ENCODE measurements at regions not wholly inside any gene's neighbourhood (a gene's known extent, or its start where the extent isn't known, plus 50 kb on each side); places are given as distances from the start of the nearest gene placed in this dataset.
"Not testable (repeated sequence)": the region's sequence is repeated elsewhere in the genome, so short reads cannot be mapped to it uniquely, and the experiment has no call there.

DNA sequence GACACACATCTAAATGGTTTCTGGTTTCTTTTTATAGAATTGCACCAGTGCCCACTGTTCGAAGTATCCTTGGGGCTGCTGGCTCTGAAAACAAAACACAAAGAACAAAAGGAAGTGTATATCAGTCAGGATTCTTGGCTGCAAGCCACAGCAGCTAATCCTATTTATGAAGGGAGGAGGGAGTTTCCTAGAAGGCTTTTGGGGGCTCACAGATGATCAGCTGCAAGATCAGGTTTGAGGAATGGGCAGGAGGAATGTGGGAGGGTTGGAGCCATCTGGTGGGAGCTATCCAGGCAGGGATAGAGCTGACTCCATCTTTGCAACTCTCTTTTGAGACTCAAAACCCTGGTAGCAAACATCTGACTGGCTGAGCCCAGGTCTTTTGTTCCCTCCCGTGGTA is 118.3 kb upstream of the EEF2KMT start:
- DNase-seq: no peak

DNA sequence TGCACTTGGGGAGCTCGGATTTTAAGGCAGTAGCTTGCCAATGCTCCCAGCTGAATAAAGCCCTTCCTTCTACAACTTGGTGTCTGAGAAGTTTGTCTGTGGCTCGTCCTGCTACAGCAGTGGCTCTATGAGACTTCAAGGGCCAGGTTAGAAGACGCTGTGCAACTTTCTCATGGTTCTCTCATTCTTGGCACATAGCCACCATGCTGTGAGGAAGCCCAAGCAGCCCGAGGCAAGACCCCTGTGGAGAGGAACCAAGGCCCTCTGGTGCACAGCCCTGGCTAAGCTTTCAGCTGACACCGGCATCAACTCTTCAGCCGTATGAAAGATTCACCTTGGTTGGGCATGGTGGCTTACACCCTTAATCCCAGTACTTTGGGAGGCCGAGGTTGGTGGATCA is 116.9 kb upstream of the EEF2KMT start:
- peak; percentile 28 for DNase-seq

DNA sequence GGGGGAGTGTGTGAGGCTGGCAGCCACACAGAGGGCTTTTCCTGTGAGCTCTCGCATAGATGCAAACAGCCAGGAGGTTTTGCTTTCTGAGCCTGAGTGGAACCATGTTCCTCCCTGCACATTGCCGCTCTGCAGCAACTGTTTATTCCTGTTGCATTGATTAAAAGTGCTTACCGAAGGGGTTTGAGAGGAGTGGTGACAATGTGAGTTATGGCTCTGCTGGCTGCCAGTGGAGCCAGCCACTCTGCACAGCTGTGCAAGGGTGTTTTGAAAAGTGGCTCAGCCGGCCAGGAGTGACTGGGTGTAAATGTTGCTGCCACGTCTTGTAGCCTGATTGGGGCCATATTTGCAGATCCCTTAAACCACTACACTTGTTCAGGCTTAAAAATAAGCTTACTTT is 114.9 kb upstream of the EEF2KMT start:
- DNase-seq: not testable (repeated sequence)

DNA sequence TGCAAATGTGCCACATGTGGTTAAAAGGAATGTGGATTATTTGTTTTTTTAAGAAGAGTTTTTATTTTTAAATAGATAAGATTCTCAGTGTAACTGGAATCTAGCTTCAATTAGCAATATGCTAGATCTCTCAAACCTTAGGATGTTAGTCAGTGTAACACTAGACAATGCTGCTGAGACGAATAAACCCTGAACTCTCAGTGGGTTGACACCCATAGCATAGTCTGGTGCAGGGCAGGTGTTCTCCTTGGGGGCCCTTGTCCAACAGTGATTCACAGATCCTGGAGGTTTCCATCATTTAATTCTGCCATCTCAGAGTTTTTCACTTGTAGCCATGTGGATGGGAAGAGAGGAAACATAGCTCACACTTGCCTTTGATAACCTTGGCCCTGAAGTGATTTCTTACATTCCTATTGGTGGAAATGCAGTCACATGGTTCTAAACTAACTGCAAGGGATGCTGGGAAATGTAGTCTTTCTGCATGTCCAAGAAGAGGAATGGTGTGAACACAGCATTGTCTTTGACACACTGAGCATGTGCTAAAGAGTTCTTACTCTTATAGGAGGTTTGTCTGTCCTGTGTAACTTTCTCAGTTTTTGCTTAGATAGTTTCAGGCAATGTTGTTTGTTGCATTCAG is 110.4 kb upstream of the EEF2KMT start:
- DNase-seq: not testable (repeated sequence)

DNA sequence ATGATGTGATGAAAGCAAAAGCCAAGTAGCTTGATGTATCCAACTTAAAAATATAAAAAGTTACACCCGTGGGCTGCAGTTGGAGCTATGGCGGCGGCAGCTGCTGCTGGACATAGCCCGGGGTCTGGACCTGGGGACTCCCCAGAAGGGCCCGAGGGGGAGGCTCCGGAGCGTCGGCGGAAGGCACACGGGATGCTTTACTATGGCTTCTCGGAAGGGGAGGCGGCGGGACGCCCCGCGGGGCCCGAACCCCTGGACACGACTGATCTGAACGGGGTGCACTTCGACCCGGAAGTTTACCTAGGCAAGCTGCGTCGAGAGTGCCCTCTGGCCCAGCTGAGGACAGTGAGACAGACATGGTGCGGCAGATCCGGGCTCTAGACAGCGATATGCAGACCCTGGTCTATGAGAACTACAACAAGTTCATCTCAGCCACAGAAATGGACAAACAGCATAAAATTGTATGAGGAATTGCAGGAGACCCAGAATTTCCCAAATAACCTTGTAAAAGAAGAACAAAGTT is 109.5 kb upstream of the EEF2KMT start:
- DNase-seq: no peak

DNA sequence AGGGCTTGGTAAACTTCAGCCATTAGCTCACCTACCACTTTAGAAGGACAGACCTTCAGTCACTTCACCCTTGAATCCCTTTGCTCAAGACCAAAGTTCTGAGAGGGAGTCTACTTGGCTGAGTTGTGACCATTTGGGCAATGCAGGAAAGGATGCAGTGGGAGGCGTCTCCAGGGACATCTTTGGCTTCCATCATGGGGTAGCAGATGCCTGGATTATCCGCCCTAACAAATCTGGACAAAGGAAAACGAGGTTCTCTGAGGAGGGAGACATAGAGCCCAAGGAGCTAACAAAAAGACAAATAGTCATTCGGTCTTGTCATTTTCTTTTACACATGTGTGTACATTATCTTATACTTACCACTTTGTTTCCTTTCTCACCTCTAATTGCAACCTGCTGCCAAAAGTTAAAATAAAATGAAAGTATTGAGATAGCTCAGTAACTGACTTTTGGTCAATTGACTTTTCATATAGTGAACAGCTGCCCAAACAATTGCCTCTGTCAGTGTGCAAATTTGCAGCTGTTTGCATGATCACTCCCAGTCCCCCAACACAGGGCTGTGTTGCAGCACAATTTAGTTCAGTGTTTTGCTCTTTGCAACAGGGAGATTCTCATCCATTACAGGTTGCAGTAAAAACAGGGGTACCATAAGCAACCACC is 108.9 kb upstream of the EEF2KMT start:
- no peak for DNase-seq

DNA sequence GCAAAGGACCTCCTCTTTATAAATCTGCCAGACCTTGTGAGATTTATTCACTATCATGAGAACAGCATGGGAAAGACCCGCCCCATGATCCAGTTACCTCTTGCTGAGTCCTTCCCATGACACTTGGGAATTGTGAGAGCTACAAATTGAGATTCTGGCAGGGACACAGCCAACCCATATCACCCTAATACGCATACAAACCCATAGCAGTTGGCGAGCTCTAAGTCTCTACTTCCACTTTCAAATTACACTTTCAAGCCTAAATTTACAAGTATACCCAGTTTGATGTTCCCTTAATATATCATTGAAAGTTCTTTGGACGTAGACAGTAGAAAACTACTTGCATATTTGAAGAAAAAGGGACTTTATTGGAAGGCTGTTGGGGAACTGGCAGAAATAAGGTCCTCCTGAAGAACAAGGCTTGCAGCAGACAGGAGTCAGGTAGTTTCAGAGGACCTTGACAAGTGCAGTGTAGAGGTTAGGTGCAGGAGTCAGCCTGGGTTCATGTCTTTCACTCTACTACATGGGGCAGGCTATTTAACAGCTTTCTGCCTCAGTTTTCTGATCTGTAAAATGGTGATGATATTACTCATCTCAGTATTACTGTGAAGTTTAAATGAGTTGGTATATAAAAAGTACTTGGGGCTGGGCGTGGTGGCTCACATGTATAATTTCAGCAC is 107.9 kb upstream of the EEF2KMT start:
- DNase-seq: no peak

DNA sequence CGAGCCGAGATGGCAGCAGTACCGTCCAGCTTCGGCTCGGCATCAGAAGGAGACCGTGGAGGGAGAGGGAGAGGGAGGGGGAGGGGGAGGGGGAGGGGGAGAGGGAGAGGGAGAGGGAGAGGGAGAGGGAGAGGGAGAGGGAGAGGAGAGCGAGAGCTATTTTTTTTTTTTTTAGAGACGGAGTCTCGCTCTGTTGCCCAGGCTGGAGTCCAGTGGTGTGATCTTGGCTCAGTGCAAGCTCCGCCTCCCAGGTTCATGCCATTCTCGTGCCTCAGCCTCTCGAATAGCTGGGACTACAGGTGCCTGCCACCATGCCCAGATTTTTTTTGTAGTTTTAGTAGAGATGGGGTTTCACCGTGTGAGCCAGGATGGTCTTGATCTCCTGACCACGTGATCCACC is 106.1 kb upstream of the EEF2KMT start:
- DNase-seq: peak; percentile 9

DNA sequence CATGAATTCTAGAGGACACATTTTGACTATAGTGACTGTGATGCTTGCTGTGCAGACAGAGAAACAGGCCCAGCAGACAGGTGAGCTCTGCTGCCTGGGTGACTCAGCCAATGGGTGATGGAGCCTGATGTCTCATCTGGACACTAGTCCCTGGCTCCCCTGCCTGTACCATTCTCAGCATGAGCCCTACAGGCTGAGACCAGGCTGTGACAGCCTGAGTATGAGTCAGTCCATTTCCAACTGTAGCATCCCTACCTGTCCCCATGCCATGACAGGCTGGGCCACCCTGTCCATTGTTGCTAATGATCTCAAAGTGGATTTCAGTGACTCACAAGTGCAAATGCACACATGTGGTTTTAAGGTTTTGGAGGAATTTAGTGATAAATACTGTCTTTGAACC is 102.5 kb upstream of the EEF2KMT start:
- DNase-seq: no peak

DNA sequence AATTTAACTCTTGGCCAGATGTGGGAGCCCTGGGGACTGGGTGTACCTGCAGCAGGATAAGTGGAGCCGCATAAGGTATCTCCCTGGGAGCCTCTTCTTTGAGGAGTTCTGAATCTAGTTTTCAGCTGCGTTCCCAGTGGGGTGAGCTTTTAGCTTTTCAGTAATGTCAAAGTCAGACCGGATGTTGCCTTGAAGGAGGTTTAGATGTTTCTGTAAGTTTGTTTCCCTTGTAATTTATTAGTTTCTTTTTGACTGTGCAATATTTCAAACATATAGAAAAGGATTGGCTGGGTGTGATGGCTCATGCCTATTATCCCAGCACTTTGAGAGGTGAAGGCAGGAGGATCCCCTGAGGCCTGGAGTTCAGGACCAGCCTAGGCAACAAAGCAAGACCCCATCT is 98.6 kb upstream of the EEF2KMT start:
- no peak for DNase-seq

DNA sequence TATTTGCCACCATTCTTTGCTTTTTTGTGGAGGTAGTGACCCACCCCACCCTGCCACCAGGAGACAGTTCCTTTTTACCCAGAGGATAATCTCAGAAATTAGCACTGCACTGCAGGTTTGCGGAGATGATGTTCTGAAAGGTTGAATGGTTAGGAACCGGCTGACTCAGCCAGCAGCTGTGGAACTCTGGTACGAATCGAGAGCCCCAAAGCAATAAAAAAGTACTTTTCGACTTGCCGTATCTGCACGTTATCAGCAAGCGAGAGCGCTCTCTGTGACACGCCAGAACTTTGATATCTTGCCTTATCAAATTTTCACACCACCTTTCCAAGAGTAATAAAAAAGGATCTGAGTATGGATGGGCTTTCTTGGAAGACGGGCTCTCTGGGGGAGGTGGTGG is 96.3 kb upstream of the EEF2KMT start:
- DNase-seq: no peak

DNA sequence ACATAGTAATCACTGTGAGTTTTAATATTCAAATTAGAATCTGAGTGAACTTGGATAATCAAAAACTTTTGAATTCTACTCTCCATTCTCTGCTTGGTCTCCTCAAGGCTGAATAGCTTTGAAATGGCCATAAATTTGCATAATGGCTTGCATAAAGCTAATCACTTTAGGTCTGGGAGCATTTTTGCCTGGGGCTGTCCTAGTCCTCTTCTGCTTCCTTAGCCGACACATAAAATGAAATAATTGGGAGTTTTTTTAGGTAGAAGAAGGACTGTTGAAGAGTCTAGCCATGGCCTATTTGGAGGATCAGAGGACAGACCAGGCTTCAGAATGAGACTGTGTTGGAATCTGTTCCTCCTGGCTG is 91.4 kb upstream of the EEF2KMT start:
- DNase-seq: no peak

DNA sequence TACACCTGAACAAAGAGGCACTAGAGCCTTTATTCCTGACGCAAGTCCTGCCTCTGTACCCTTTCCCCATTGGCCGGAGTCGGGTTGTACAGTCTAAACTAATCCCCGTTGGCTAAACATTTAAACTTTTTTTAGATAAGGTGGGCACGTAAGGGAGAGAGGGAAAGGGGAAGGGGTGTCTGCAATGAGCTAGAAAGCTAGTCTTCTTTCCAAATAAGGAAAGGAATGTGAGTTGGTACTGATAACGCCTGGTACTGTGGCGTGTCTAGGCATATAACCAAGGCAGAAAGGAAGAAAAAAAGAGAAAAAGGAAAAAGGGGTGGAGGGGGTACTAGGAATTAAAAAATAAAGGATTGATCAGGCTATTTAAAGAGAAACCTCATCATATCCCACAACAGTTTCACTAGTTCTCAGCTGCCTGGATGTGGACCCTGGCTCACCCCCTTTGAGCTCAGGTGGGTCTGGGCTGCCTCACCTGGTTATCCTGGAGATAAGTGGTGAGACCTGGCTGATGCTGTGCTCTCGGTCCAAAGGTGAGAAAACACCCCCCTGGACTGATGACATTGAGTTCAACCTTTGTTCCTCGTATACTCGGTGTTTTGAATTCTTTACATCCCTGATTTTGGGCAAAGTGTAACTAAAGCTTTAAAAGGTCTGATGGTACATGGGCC is 90.9 kb upstream of the EEF2KMT start:
- DNase-seq: no peak

DNA sequence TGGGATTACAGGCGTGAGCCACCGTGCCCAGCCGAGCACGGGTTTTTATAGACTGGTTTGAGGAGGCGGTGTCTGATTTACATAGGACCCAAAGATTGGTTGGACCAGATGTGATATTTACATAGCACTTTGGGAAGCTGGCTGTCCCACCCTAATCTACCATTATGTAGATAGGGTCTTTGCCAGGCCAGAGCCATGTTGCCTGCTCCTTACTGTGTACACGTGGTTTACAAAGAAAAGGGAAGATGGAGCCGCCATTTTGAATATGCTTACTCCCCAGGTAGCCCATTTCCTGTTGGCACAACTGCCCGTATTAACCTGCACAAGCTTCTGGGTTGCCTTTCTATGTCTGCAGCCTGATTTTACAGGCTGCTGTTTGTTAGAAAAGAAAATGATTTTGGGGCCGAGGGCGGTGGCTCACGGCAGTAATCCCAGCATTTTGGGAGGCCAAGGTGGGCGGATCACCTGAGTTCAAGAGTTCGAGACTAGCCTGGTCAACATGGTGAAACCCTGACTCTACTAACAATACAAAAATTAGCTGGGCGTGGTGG is 89.9 kb upstream of the EEF2KMT start:
- DNase-seq: no peak

DNA sequence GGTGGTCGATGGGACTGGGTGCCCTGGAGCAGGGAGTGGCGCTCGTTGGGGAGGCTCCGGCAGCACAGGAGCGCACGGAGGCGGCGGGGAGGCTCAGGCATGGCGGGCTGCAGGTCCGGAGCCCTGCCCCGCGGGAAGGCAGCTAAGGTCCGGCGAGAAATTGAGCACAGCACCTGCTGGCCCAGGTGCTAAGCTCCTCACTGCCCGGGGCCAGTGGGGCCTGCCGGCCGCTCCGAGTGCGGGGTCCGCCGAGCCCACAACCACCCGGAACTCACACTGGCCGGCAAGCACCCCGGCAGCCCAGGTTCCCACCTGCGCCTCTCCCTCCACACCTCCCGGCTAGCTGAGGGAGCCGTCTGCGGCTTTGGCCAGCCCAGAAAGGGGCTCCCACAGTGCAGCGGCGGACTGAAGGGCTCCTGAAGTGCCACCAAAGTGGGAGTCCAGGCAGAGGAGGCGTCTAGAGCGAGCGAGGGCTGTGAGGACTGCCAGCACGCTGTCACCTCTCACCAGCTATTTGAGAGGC is 88.8 kb upstream of the EEF2KMT start:
- no peak for DNase-seq

DNA sequence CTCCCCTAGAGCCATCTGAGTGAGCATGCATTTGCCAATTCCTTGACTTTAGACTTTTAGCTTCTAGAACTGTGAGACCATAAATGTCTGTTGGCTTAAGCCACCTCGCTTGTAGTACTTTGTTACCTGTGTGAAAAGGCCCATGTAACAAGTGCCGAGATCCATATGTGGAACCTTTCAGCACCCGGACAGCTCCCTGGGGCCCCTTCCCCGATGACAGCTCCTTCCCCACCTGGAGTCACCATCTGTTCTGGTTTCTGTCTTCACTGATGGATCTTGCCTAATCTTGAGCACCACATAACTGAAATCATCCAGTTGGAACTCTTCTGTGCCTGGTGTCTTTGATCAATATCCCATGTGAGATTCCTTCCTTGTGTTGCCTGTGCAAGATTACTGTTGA is 78.9 kb upstream of the EEF2KMT start:
- DNase-seq: no peak

DNA sequence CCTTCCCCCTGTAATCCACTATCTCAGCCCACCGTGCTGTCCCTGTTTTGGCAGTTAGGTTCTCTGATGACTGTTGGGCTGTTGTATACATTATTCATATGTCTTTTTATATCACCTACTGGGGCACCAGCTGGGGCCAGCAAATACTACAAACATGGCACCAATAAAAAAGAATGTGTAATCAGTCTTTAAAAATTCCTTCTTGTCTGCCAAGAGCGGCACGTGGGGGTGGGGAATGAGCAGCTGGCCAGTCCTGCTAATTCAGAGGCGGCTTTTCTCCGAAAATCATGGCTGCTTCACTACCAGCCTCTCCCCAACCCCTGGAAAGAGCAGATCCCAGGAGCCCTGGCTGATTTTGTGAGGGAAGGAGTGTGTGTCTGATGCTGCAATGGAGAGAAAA is 77.7 kb upstream of the EEF2KMT start:
- DNase-seq: no peak

DNA sequence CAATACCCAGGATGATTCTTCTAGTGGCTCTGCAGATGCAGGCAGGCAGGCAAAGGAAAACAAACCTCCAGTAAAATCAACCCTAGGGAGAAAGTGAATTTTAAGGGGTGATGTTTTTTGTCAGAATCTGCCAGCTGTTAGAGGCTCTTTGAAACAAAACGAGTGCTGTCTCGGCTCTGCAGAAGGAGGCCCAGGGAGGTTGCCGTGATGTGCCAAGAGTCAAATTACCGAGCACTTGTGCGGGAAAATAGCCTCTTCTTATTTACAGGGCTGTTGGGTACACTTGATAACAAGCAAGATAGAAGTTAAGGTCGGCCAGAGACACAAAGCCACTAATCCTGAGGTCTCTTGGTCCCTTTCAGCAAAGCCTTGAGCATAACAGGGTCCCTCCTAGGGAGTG is 68.9 kb upstream of the EEF2KMT start:
- no peak for DNase-seq

DNA sequence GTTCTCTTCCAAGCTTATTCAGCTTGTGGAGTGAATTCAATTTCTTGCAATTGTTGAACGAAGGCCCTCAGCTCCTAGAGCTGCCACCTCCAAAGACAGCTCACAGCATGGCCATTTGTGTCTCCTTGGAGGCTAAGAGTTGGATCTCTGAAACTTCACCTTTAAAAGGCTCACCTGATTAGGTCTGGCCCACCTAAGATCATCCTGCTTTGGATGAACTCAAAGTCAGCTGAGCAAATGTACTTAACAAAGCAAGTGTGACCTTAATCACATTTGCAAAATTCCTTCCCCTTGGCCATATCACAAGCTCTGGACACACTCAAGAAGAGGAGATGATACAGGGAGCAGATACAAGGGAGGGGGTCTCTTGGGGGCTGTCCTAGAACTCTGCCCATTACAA is 67.8 kb upstream of the EEF2KMT start:
- not testable (repeated sequence) for DNase-seq

DNA sequence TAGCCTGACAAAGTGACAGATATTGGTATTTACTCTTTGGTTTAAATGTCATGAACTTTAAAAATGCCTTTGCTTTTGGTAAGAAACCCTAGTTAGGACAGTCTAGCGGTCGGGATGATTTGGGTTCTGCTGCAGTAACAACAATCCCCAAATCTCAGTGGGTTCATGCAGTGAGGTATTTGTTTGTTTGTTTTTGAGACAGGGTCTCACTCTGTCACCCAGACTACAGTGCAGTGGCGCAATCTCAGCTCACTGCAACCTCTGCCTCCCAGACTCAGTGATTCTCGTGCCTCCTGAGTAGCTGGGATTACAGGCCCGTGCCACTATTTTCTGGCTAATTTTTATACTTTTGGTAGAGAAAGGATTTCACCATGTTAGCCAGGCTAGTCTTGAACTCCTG is 65.2 kb upstream of the EEF2KMT start:
- not testable (repeated sequence) for DNase-seq

DNA sequence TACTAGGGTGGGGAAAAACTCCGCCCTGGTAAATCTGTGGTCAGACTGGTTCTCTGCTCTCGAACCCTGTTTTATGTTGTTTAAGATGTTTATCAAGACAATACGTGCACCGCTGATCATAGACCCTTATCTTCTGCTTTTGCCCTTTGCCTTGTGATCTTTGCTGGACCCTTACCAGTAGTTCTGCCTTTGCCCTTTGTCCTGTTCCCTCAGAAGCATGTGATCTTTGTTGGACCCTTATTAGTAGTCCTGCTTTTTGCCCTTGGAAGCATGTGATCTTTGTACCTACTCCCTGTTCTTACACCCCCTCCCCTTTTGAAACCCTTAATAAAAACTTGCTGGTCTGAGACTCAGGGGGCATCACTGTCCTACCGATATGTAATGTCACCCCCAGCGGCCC is 64.3 kb upstream of the EEF2KMT start:
- DNase-seq: not testable (repeated sequence)

DNA sequence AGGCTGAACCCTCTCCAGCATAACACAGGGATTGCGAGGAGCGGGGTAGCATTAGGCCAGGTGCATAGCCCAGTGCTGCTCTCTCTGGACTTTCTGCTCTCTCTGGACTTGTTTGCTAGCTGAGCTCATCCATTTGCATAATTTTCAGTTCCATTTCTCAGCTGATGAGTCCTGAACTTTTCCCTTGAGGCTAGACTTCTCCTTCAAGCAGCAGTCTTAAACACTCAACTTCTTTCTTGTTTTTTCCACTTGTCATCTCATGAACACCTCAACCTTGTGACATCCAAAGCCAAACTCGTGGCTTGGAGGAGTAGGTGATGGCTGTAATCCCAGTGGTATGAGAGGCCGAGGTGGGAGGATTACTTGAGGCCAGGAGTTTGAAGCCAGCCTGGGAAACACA is 62.4 kb upstream of the EEF2KMT start:
- not testable (repeated sequence) for DNase-seq

DNA sequence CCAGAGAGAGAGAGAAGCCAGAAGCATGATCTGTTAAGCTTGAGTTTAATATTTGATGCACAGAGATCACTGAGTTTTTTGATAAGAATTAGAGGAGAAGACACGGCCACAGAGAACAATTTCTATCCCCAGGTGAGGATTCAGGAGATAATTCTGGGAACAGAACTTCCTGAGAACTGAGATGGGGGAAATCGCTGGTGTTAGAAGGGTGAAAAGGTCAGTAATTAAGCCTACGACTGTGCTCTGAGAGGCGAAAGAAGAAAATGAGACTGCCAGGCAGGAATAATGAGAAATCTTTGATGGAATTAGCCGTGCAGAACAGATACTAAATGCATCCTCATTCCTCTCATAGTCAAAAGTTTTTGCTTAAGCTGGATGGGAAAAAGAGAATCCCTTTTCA is 61.9 kb upstream of the EEF2KMT start:
- not testable (repeated sequence) for DNase-seq

All from activated effector memory CD4-positive, alpha-beta T cell treated with anti-CD3 and anti-CD28 coated beads, Interleukin-2, amount 50 U/mL, for 16 hours (primary cell).